ENCODE measurements at regions not wholly inside any gene's neighbourhood (a gene's known extent, or its start where the extent isn't known, plus 50 kb on each side); places are given as distances from the start of the nearest gene placed in this dataset.

DNA sequence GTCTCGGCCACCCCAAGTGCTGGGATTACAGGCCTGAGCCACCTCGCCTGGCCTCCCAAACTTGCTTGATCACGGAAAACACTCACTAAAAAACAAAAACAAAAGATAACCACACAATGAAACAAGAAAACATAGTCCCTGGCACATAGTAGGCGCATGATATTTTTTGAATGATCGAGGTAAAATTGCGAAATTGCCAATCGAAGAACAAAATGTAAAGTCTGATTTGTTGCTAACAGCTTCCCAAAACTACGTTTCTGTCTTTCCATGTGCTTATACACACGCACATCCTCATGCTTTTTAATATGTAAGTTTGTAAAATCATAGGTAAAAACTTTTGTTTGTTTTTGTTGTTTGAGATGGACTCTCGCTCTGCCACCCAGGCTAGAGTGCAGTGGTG, 168.5 kb upstream of the SALL4 start:
- Histone ChIP-seq H3K4me1 (ENCODE audit: insufficient read depth, insufficient read length) (peaks cover 2% of the 10 kb centered on the region), H3K27me3 (ENCODE audit: insufficient read depth, insufficient read length) (no peaks in the 10 kb centered on the region), H3K9ac (ENCODE audit: insufficient read length, low read depth) (no peak overlapping the region), H3K9me3 (ENCODE audit: insufficient read depth, low read length) (no peaks in the 10 kb centered on the region), H3K36me3 (ENCODE audit: insufficient read depth, insufficient read length, low read length) (no peaks in the 10 kb centered on the region), H3K4me3 (ENCODE audit: insufficient read length, low read depth) (no peak overlapping the region)
- no peak for TF ChIP-seq SUZ12 (IDR thresholded peaks at IDR 0.05; ENCODE audit: extremely low read depth, insufficient read depth, insufficient read length)
- no peak for TF ChIP-seq ZNF274 (IDR thresholded peaks at IDR 0.05; ENCODE audit: low read depth, low read length)
- TF ChIP-seq YY1 (IDR thresholded peaks at IDR 0.05; ENCODE audit: insufficient read depth, insufficient read length): no peak
- DNase-seq (ENCODE audit: low read depth, low spot score): no peak

DNA sequence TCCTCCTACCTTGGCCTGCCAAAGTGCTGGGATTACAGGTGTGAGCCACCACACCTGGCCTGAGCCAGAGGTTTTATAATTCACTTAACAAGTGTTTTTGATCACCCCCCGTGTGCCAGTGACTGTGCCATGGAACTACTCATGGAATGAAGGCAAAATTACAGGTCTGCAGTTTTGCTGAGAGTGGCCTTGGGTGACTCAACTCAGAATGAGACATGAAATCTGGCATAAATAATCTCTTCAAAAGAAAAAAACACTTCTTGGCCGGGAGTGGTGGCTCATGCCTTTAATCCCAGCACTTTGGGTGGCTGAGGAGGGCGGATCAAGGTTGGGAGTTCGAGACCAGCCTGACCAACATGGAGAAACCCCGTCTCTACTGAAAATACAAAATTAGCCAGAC, 166.9 kb upstream of the SALL4 start:
- TF ChIP-seq ZNF274 (IDR thresholded peaks at IDR 0.05; ENCODE audit: low read depth, low read length): no peak
- no peak for TF ChIP-seq SUZ12 (IDR thresholded peaks at IDR 0.05; ENCODE audit: extremely low read depth, insufficient read depth, insufficient read length)
- TF ChIP-seq YY1 (IDR thresholded peaks at IDR 0.05; ENCODE audit: insufficient read depth, insufficient read length): no peak
- peaks cover 2% of the 10 kb centered on the region for H3K4me1 ChIP-seq (ENCODE audit: insufficient read depth, insufficient read length)
- H3K9ac ChIP-seq (ENCODE audit: insufficient read length, low read depth): no peak overlapping the region
- DNase-seq (ENCODE audit: low read depth, low spot score): no peak
- H3K4me3 ChIP-seq (ENCODE audit: insufficient read length, low read depth): no peak overlapping the region
- no peaks in the 10 kb centered on the region for H3K36me3 ChIP-seq (ENCODE audit: insufficient read depth, insufficient read length, low read length)
- H3K9me3 ChIP-seq (ENCODE audit: insufficient read depth, low read length): no peaks in the 10 kb centered on the region
- H3K27me3 ChIP-seq (ENCODE audit: insufficient read depth, insufficient read length): no peaks in the 10 kb centered on the region

- H3K27me3 ChIP-seq (ENCODE audit: insufficient read depth, insufficient read length): no peaks in the 10 kb centered on the region
- H3K4me3 ChIP-seq (ENCODE audit: insufficient read length, low read depth): no peak overlapping the region
- H3K4me1 ChIP-seq (ENCODE audit: insufficient read depth, insufficient read length): peaks cover 2% of the 10 kb centered on the region
- H3K9me3 ChIP-seq (ENCODE audit: insufficient read depth, low read length): no peaks in the 10 kb centered on the region
- H3K36me3 ChIP-seq (ENCODE audit: insufficient read depth, insufficient read length, low read length): no peaks in the 10 kb centered on the region
- no peak for TF ChIP-seq SUZ12 (IDR thresholded peaks at IDR 0.05; ENCODE audit: extremely low read depth, insufficient read depth, insufficient read length)
- TF ChIP-seq ZNF274 (IDR thresholded peaks at IDR 0.05; ENCODE audit: low read depth, low read length): no peak
- no peak for TF ChIP-seq YY1 (IDR thresholded peaks at IDR 0.05; ENCODE audit: insufficient read depth, insufficient read length)
- no peak for DNase-seq (ENCODE audit: low read depth, low spot score)
- no peak overlapping the region for H3K9ac ChIP-seq (ENCODE audit: insufficient read length, low read depth)
These were observed 165.8 kb upstream of the SALL4 start for GRCh38 chr20:51968151-51968550.

- peak; percentile 84 for DNase-seq (ENCODE audit: low read depth, low spot score)
- H3K4me3 ChIP-seq (ENCODE audit: insufficient read length, low read depth): no peak overlapping the region
- H3K36me3 ChIP-seq (ENCODE audit: insufficient read depth, insufficient read length, low read length): no peaks in the 10 kb centered on the region
- no peaks in the 10 kb centered on the region for H3K27me3 ChIP-seq (ENCODE audit: insufficient read depth, insufficient read length)
- no peaks in the 10 kb centered on the region for H3K9me3 ChIP-seq (ENCODE audit: insufficient read depth, low read length)
- no peak for TF ChIP-seq YY1 (IDR thresholded peaks at IDR 0.05; ENCODE audit: insufficient read depth, insufficient read length)
- TF ChIP-seq SUZ12 (IDR thresholded peaks at IDR 0.05; ENCODE audit: extremely low read depth, insufficient read depth, insufficient read length): no peak
- TF ChIP-seq ZNF274 (IDR thresholded peaks at IDR 0.05; ENCODE audit: low read depth, low read length): no peak
- H3K4me1 ChIP-seq (ENCODE audit: insufficient read depth, insufficient read length): peaks cover 2% of the 10 kb centered on the region
- H3K9ac ChIP-seq (ENCODE audit: insufficient read length, low read depth): no peak overlapping the region
These were observed 164.1 kb upstream of the SALL4 start for GRCh38 chr20:51966296-51966971.

DNA sequence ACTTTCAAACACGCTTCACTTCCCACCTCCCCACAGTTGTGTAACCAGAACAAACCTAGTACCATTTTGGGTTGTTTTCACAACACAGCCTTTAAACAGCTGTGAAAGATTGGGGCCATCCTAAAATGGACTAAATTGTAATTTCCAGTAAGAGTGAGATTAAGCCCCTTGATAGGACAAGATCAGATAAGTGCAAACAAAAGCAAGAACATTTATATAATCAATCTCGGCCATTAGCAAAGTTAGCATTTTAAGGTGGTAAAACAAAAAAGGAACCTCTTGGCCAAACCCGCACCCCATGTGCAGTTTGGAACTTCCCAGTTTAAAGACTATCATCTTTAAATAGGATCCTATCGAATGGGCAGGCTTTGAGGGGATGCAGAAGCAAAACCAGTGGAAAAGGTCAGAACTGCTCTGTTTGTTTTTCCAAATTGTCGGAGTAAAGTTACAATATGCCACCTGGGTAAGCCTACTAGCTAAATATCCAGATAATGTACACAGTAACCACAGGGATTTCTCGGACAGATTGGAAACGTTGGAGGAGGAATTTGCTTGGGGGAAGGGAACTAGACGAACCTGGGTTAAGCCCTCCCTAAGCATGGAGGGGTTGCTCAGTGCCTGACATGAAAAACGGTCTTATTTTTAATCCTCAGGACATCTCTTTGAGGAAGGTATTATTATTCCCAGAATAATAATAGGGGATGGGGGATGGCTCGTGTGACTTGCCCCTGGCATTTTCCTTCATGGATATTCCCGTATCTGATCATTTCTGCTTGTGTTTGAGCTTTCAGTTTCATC, 159.8 kb upstream of the SALL4 start:
- Histone ChIP-seq H3K9ac (ENCODE audit: insufficient read length, low read depth) (peak overlapping the region; percentile 26), H3K9me3 (ENCODE audit: insufficient read depth, low read length) (no peaks in the 10 kb centered on the region), H3K36me3 (ENCODE audit: insufficient read depth, insufficient read length, low read length) (no peaks in the 10 kb centered on the region), H3K4me3 (ENCODE audit: insufficient read length, low read depth) (no peak overlapping the region), H3K4me1 (ENCODE audit: insufficient read depth, insufficient read length) (peaks cover 9% of the 10 kb centered on the region), H3K27me3 (ENCODE audit: insufficient read depth, insufficient read length) (no peaks in the 10 kb centered on the region)
- no peak for DNase-seq (ENCODE audit: low read depth, low spot score)
- TF ChIP-seq YY1 (IDR thresholded peaks at IDR 0.05; ENCODE audit: insufficient read depth, insufficient read length): no peak
- no peak for TF ChIP-seq SUZ12 (IDR thresholded peaks at IDR 0.05; ENCODE audit: extremely low read depth, insufficient read depth, insufficient read length)
- TF ChIP-seq ZNF274 (IDR thresholded peaks at IDR 0.05; ENCODE audit: low read depth, low read length): no peak

- Histone ChIP-seq H3K4me1 (ENCODE audit: insufficient read depth, insufficient read length) (peaks cover 7% of the 10 kb centered on the region), H3K36me3 (ENCODE audit: insufficient read depth, insufficient read length, low read length) (no peaks in the 10 kb centered on the region), H3K9ac (ENCODE audit: insufficient read length, low read depth) (no peak overlapping the region), H3K9me3 (ENCODE audit: insufficient read depth, low read length) (no peaks in the 10 kb centered on the region), H3K27me3 (ENCODE audit: insufficient read depth, insufficient read length) (no peaks in the 10 kb centered on the region), H3K4me3 (ENCODE audit: insufficient read length, low read depth) (no peak overlapping the region)
- no peak for DNase-seq (ENCODE audit: low read depth, low spot score)
- TF ChIP-seq YY1 (IDR thresholded peaks at IDR 0.05; ENCODE audit: insufficient read depth, insufficient read length) (no peak), SUZ12 (IDR thresholded peaks at IDR 0.05; ENCODE audit: extremely low read depth, insufficient read depth, insufficient read length) (no peak), ZNF274 (IDR thresholded peaks at IDR 0.05; ENCODE audit: low read depth, low read length) (no peak)
These were observed 157.8 kb upstream of the SALL4 start for GRCh38 chr20:51960047-51960675.

DNA sequence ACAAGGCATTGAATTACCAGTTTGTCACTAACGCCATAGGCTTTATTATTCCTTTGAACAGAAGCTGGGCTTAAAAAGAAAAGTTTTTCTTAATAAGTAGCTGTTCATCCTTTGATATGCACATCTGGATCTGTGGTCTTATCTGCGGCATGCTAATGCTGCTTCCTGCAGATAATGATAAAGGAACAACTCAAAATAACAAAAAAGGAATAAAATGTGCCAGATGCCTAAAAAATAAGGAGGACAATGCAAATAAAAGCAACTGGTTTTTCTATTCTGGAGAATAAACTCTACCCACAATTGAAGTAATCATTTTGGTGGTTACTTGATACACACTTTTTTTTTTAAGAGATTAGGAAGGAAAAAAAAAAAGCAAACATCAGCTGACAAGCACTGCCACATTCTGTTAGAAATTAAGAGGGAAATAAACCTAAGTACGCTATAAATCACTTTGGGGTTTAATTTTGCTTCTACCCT, 156.8 kb upstream of the SALL4 start:
- TF ChIP-seq YY1 (IDR thresholded peaks at IDR 0.05; ENCODE audit: insufficient read depth, insufficient read length): no peak
- no peak for TF ChIP-seq ZNF274 (IDR thresholded peaks at IDR 0.05; ENCODE audit: low read depth, low read length)
- TF ChIP-seq SUZ12 (IDR thresholded peaks at IDR 0.05; ENCODE audit: extremely low read depth, insufficient read depth, insufficient read length): no peak
- no peak overlapping the region for H3K4me3 ChIP-seq (ENCODE audit: insufficient read length, low read depth)
- H3K9ac ChIP-seq (ENCODE audit: insufficient read length, low read depth): no peak overlapping the region
- H3K9me3 ChIP-seq (ENCODE audit: insufficient read depth, low read length): no peaks in the 10 kb centered on the region
- peaks cover 7% of the 10 kb centered on the region for H3K4me1 ChIP-seq (ENCODE audit: insufficient read depth, insufficient read length)
- H3K27me3 ChIP-seq (ENCODE audit: insufficient read depth, insufficient read length): no peaks in the 10 kb centered on the region
- H3K36me3 ChIP-seq (ENCODE audit: insufficient read depth, insufficient read length, low read length): no peaks in the 10 kb centered on the region
- DNase-seq (ENCODE audit: low read depth, low spot score): no peak

Measured in NT2/D1 (cell line).